ENCODE measurements at regions not wholly inside any gene's neighbourhood (a gene's known extent, or its start where the extent isn't known, plus 50 kb on each side); places are given as distances from the start of the nearest gene placed in this dataset.

DNA sequence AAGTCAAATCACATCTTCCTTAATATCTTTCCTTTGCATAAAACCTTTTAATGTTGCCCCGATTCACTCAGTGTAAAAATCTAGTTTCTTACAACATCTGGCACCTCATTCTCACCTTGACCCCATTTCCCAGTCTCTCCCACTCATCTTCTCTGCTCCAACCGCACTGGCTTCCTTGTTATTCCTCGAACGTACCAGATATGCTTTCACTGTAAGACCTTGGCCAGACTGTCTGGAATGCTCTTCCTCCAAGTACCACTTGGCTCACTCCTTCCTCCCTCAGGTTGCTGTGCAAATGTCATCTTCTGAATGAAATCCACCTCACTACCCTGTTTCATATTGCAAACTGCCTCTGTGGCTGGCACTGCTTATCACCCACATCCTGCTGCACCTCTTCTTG, 433.6 kb downstream of the HAPSTR1 start:
- dilution Hi-C loops (cut with MboI; ENCODE audit: extremely low pct_ligation_motif_present, low sequenced_read_pairs) (no loop called here), intact Hi-C loops (cut with micrococcal nuclease) (no loop called here)
- FAIRE-seq (no peak), DNase-seq (ENCODE audit: low read depth, low spot score) (no peak)
- Histone ChIP-seq H3K4me3 (replicated peaks in 1 of 3; ENCODE audit: insufficient read depth in 1 of 3, low read depth in 1 of 3, low read length in 3 of 3) (no peak overlapping the region), H3K79me2 (ENCODE audit: control insufficient read depth, insufficient read depth, low read length) (no peaks in the 10 kb centered on the region), H3K27ac (ENCODE audit: insufficient read depth, low read depth, low read length) (no peak overlapping the region), H3K9me3 (replicated peaks; ENCODE audit: control insufficient read depth, insufficient read depth, low read length) (peaks cover 3% of the 10 kb centered on the region), H3K36me3 (ENCODE audit: control insufficient read depth in 2 of 2, extremely low read depth in 1 of 2, insufficient read depth in 2 of 2, low read length in 2 of 2) (no peaks in the 10 kb centered on the region), H4K20me1 (replicated peaks; ENCODE audit: control insufficient read depth, extremely low read depth, insufficient read depth, low read length) (no peaks in the 10 kb centered on the region), H3K4me1 (ENCODE audit: control insufficient read depth, extremely low read depth, insufficient read depth, low read length) (no peaks in the 10 kb centered on the region), H3K9me1 (replicated peaks; ENCODE audit: control insufficient read depth, extremely low read depth, insufficient read depth, low read length) (no peaks in the 10 kb centered on the region), H3K4me2 (ENCODE audit: insufficient read depth, low read length) (no peak overlapping the region), H2AFZ (ENCODE audit: low read depth, low read length) (no peak overlapping the region), H3K27me3 (ENCODE audit: control insufficient read depth in 2 of 2, insufficient read depth in 2 of 2, low read length in 2 of 2) (no peaks in the 10 kb centered on the region), H3K9ac (replicated peaks; ENCODE audit: extremely low read depth, insufficient read depth, low read length) (no peak overlapping the region)
- TF ChIP-seq GATA2 (IDR thresholded peaks at IDR 0.05; ENCODE audit: insufficient read depth, insufficient read length, low read depth, low read length), result no peak
- TF ChIP-seq MYC (IDR thresholded peaks at IDR 0.05; ENCODE audit: low read depth, low read length), result no peak
- TF ChIP-seq MAX (IDR thresholded peaks at IDR 0.05; ENCODE audit: insufficient read depth, insufficient read length), result no peak
- TF ChIP-seq POLR2AphosphoS5 (IDR thresholded peaks at IDR 0.05; ENCODE audit: insufficient read depth, low read depth, low read length), result no peak
- no peak for TF ChIP-seq FOS (IDR thresholded peaks at IDR 0.05; ENCODE audit: borderline replicate concordance, insufficient read depth, low read length)
- no peak for TF ChIP-seq EZH2 (IDR thresholded peaks at IDR 0.05; ENCODE audit: borderline replicate concordance, low read depth, low read length, severe bottlenecking)
- no peak for TF ChIP-seq JUN (IDR thresholded peaks at IDR 0.05; ENCODE audit: borderline replicate concordance, insufficient read depth, insufficient read length, low read depth)
- TF ChIP-seq POLR2A (IDR thresholded peaks at IDR 0.05; ENCODE audit: low read depth, low read length), result no peak
- CTCF ChIA-PET, result no interaction called here
- no TSS peak for BruUV-seq (replicated peaks)
- POLR2A ChIA-PET, result no interaction called here

- DNase-seq (ENCODE audit: low read depth, low spot score), result no peak
- TF ChIP-seq GATA2 (IDR thresholded peaks at IDR 0.05; ENCODE audit: insufficient read depth, insufficient read length, low read depth, low read length) (no peak), JUN (IDR thresholded peaks at IDR 0.05; ENCODE audit: borderline replicate concordance, insufficient read depth, insufficient read length, low read depth) (no peak), FOS (IDR thresholded peaks at IDR 0.05; ENCODE audit: borderline replicate concordance, insufficient read depth, low read length) (no peak), POLR2A (IDR thresholded peaks at IDR 0.05; ENCODE audit: low read depth, low read length) (no peak), POLR2AphosphoS5 (IDR thresholded peaks at IDR 0.05; ENCODE audit: insufficient read depth, low read depth, low read length) (no peak), EZH2 (IDR thresholded peaks at IDR 0.05; ENCODE audit: borderline replicate concordance, low read depth, low read length, severe bottlenecking) (no peak), MAX (IDR thresholded peaks at IDR 0.05; ENCODE audit: insufficient read depth, insufficient read length) (no peak), MYC (IDR thresholded peaks at IDR 0.05; ENCODE audit: low read depth, low read length) (no peak)
- TF ChIP-seq, protein P1, sequence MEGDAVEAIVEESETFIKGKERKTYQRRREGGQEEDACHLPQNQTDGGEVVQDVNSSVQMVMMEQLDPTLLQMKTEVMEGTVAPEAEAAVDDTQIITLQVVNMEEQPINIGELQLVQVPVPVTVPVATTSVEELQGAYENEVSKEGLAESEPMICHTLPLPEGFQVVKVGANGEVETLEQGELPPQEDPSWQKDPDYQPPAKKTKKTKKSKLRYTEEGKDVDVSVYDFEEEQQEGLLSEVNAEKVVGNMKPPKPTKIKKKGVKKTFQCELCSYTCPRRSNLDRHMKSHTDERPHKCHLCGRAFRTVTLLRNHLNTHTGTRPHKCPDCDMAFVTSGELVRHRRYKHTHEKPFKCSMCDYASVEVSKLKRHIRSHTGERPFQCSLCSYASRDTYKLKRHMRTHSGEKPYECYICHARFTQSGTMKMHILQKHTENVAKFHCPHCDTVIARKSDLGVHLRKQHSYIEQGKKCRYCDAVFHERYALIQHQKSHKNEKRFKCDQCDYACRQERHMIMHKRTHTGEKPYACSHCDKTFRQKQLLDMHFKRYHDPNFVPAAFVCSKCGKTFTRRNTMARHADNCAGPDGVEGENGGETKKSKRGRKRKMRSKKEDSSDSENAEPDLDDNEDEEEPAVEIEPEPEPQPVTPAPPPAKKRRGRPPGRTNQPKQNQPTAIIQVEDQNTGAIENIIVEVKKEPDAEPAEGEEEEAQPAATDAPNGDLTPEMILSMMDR (IDR thresholded peaks at IDR 0.05; ENCODE audit: extremely low read depth in 1 of 2, insufficient read depth in 1 of 2, low read depth in 1 of 2, low read length in 2 of 2), result no peak
- Histone ChIP-seq H3K4me2 (ENCODE audit: insufficient read depth, low read length) (no peak overlapping the region), H3K9ac (replicated peaks; ENCODE audit: extremely low read depth, insufficient read depth, low read length) (no peak overlapping the region), H3K79me2 (ENCODE audit: control insufficient read depth, insufficient read depth, low read length) (no peaks in the 10 kb centered on the region), H3K9me3 (replicated peaks; ENCODE audit: control insufficient read depth, insufficient read depth, low read length) (peaks cover 3% of the 10 kb centered on the region), H3K4me1 (ENCODE audit: control insufficient read depth, extremely low read depth, insufficient read depth, low read length) (no peaks in the 10 kb centered on the region), H2AFZ (ENCODE audit: low read depth, low read length) (no peak overlapping the region), H3K27me3 (ENCODE audit: control insufficient read depth in 2 of 2, insufficient read depth in 2 of 2, low read length in 2 of 2) (no peaks in the 10 kb centered on the region), H4K20me1 (replicated peaks; ENCODE audit: control insufficient read depth, extremely low read depth, insufficient read depth, low read length) (no peaks in the 10 kb centered on the region), H3K36me3 (ENCODE audit: control insufficient read depth in 2 of 2, extremely low read depth in 1 of 2, insufficient read depth in 2 of 2, low read length in 2 of 2) (no peaks in the 10 kb centered on the region), H3K4me3 (replicated peaks in 1 of 3; ENCODE audit: insufficient read depth in 1 of 3, low read depth in 1 of 3, low read length in 3 of 3) (no peak overlapping the region), H3K27ac (ENCODE audit: insufficient read depth, low read depth, low read length) (no peak overlapping the region), H3K9me1 (replicated peaks; ENCODE audit: control insufficient read depth, extremely low read depth, insufficient read depth, low read length) (no peaks in the 10 kb centered on the region)
- intact Hi-C loops (cut with micrococcal nuclease), result no loop called here
- FAIRE-seq, result no peak
- ChIA-PET CTCF (interaction anchor here (0.7 kb wide), 1 partner anchor 609 kb away, joined by 3 read pairs; no protein-coding TSS in a partner anchor), POLR2A (no interaction called here)
- no TSS peak for BruUV-seq (replicated peaks)
- dilution Hi-C loops (cut with MboI; ENCODE audit: extremely low pct_ligation_motif_present, low sequenced_read_pairs), result no loop called here
Observed at GRCh38 chr16:9526791-9527190, 435.3 kb downstream of the HAPSTR1 start.
